Activated CD4-positive, alpha-beta T cell treated with anti-CD3 and anti-CD28 coated beads, Interleukin-2, amount 10 ng/mL, durations not matched to agents 7 days and 5 days (primary cell): ENCODE measurements at regions not wholly inside any gene's neighbourhood (a gene's known extent, or its start where the extent isn't known, plus 50 kb on each side); places are given as distances from the start of the nearest gene placed in this dataset.

ENCODE experiments used
- CTCF ChIA-PET: fragments of 350-600 bp; sonication (Branson Sonifier 250); formaldehyde crosslinking; loops from one replicate; lab custom pipeline; 2021; ENCODE audit warnings: antibody characterized with exemption; lab: Charles Lee
- POLR2A ChIA-PET: fragments of 350-600 bp; sonication (Branson Sonifier 250); formaldehyde crosslinking; loops from one replicate; lab custom pipeline; 2021; ENCODE audit warnings: antibody characterized with exemption; lab: Charles Lee
- DNase-seq: peaks from one replicate; pipeline ENCODE4 v3.0.0-alpha.2; 2020
- H3K27ac Mint-ChIP-seq: one replicate; pipeline ENCODE4 v1.8.0; 2021; ENCODE audit warnings: mild to moderate bottlenecking, moderate library complexity, mixed read lengths
- H3K27me3 Mint-ChIP-seq: one replicate; pipeline ENCODE4 v1.8.0; 2021; ENCODE audit warnings: mixed read lengths
- H3K36me3 Mint-ChIP-seq: one replicate; pipeline ENCODE4 v1.8.0; 2021; ENCODE audit warnings: low read depth, mixed read lengths
- H3K4me1 Mint-ChIP-seq: one replicate; pipeline ENCODE4 v1.8.0; 2021; ENCODE audit warnings: mixed read lengths
- H3K4me3 Mint-ChIP-seq: one replicate; pipeline ENCODE4 v1.8.0; 2021; ENCODE audit warnings: mild to moderate bottlenecking, moderate library complexity, mixed read lengths
- H3K9me3 Mint-ChIP-seq: one replicate; pipeline ENCODE4 v1.8.0; 2021; ENCODE audit warnings: mixed read lengths

DNA sequence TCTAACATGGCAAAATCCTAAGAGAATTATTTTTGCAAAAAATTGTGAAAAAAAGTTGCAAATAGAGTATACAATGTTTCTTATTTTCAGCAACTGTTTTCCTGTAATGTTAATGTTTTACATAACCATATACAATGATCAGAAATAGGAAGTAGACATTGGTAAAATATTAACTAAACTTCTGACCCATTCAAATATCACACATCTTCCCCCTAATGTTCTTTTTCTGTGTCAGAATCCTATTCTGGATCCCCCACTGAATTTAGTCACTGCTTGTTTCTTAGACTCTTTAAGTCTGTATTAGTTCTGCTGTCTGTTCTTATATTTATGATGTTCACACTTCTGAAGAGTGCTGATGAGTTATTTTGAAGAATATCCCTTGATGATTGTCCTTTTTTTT lies 62.0 kb downstream of the HFE start:
- Mint-ChIP-seq H3K9me3 (no peaks in the 10 kb centered on the region), H3K36me3 (no peaks in the 10 kb centered on the region), H3K27ac (no peak overlapping the region), H3K4me3 (no peak overlapping the region), H3K4me1 (peaks cover 13% of the 10 kb centered on the region), H3K27me3 (no peaks in the 10 kb centered on the region)
- ChIA-PET POLR2A (no interaction called here), CTCF (no interaction called here)
- no peak for DNase-seq

DNA sequence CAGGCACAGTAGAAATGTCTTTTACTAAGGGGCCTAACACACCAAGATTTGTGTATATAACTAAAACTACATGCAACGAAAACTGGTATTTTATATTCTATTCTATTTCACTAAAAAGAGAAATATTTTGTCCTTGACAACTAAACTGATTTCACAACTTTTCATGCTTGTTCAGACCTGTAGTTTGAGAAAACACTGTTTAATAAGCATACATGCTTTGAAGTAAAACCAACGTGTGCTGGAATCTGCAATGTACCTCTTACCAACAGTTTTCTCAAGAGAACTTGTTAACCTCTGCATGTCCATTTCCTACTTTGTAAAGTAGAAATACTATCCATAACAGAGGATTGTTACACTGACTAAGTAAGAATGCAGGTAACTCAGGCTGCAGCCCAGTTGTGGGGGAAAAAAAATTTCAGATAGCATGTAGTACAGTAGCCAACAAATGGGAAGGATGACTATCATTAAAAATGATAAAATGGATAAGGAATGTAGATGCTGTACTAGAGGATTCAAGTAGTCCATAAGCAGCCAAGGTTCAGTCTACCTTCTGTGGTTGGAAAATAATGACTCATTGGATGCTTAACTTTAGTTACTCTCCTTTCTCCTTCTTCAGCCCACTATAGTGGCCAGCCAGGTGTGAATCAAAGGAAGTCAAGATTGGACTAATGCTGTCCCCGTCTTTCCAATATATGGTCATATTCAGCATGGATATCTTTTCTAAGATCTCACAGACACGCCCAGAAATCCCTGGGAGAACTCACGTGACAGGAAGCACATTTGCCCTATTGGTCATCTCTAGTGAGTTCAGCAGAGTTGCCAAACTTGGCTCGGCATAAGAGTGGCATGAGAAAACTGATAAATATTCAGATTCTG lies 65.2 kb downstream of the HFE start:
- H3K36me3 Mint-ChIP-seq = peaks cover 4% of the 10 kb centered on the region
- CTCF ChIA-PET = interaction anchor here (0.7 to 1.0 kb wide), 2 partner anchors 11 to 28 kb away, joined by 3 read pairs; a partner anchor contains a TSS
- no peak for DNase-seq
- H3K4me1 Mint-ChIP-seq = peaks cover 23% of the 10 kb centered on the region
- H3K9me3 Mint-ChIP-seq = no peaks in the 10 kb centered on the region
- H3K4me3 Mint-ChIP-seq = no peak overlapping the region
- no peak overlapping the region for H3K27ac Mint-ChIP-seq
- POLR2A ChIA-PET = interaction anchor here (0.6 kb wide), 1 partner anchor 28 kb away, joined by 3 read pairs; no protein-coding TSS in a partner anchor
- peaks cover 3% of the 10 kb centered on the region for H3K27me3 Mint-ChIP-seq

DNA sequence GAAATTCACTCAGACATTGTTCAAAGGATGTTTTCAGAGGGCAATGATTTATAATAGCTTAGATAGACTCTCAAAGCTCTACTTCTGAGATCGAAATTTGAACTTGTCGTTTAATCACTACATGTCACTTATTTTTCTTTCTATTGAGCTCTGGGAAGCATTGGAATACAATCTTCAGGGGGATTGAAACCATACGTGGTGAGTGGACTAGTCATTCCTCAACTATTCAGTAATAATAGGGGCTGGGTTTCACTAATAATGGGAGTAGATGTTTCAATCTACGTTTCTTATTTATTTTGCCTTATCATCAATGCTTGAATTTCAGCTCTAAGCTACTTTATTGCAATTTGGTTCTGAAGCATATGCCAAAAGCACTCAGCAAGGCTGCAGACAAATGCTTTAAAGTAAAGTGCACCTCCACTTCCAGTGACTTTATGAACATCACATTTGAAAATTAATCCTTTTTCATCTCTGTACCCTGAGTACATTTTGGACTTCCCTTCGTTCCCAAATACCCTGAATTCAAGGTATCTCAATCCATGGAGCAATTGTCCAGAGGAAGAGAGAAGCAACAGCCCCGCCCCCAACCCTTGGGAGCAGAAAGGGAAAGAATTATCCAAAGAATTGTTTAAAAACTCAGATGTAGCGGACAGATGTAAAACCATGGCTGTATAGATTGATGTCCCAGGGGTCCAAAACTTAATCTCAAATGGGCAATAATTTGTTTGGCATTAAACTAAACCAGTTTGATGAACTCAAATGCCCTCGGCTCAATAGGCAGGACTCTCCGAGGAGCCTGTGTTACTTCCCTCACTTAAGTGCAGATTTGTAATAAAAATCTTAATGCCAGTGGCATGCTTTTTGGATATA lies 68.1 kb downstream of the HFE start:
- Mint-ChIP-seq H3K27me3 (peaks cover 3% of the 10 kb centered on the region), H3K4me3 (peak overlapping the region; percentile 92), H3K4me1 (peaks cover 29% of the 10 kb centered on the region), H3K27ac (peak overlapping the region; percentile 97), H3K36me3 (peaks cover 12% of the 10 kb centered on the region), H3K9me3 (no peaks in the 10 kb centered on the region)
- CTCF ChIA-PET = interaction anchor here (0.6 to 3.6 kb wide), 5 partner anchors 13 to 129 kb away, joined by 3 to 20 read pairs (median 3); a partner anchor contains a TSS
- DNase-seq = no peak
- POLR2A ChIA-PET = interaction anchor here (0.5 to 6.5 kb wide), 9 partner anchors 22 to 112 kb away, joined by 3 to 499 read pairs (median 18); a partner anchor contains a TSS

DNA sequence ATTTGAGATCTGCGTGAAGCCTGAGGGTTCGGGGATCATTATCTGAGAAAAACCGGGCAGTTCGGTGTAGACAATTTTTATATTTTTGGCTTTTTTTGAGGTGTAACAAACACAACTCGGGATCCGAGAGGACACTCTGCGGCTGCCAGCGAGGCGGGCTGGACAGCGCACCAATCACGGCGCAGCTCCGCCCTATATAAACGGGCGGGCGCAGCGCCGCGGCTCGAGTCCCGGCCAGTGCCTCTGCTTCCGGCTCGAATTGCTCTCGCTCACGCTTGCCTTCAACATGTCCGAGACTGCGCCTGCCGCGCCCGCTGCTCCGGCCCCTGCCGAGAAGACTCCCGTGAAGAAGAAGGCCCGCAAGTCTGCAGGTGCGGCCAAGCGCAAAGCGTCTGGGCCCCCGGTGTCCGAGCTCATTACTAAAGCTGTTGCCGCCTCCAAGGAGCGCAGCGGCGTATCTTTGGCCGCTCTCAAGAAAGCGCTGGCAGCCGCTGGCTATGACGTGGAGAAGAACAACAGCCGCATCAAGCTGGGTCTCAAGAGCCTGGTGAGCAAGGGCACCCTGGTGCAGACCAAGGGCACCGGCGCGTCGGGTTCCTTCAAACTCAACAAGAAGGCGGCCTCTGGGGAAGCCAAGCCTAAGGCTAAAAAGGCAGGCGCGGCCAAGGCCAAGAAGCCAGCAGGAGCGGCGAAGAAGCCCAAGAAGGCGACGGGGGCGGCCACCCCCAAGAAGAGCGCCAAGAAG lies 69.0 kb downstream of the HFE start:
- peak; percentile 90 for DNase-seq
- peaks cover 39% of the 10 kb centered on the region for H3K4me1 Mint-ChIP-seq
- POLR2A ChIA-PET = interaction anchor here (0.5 to 6.5 kb wide), 19 partner anchors 16 to 1682 kb away, joined by 3 to 499 read pairs (median 15); a partner anchor contains a TSS
- H3K36me3 Mint-ChIP-seq = peaks cover 13% of the 10 kb centered on the region
- H3K4me3 Mint-ChIP-seq = peak overlapping the region; percentile 92
- peaks cover 3% of the 10 kb centered on the region for H3K27me3 Mint-ChIP-seq
- peak overlapping the region; percentile 97 for H3K27ac Mint-ChIP-seq
- no peaks in the 10 kb centered on the region for H3K9me3 Mint-ChIP-seq
- CTCF ChIA-PET = interaction anchor here (0.6 to 4.7 kb wide), 8 partner anchors 14 to 130 kb away, joined by 3 to 20 read pairs (median 4); a partner anchor contains a TSS

DNA sequence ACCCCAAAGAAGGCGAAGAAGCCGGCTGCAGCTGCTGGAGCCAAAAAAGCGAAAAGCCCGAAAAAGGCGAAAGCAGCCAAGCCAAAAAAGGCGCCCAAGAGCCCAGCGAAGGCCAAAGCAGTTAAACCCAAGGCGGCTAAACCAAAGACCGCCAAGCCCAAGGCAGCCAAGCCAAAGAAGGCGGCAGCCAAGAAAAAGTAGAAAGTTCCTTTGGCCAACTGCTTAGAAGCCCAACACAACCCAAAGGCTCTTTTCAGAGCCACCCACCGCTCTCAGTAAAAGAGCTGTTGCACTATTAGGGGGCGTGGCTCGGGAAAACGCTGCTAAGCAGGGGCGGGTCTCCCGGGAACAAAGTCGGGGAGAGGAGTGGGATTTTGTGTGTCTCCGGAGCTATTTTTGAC lies 69.6 kb downstream of the HFE start:
- DNase-seq = peak; percentile 80
- Mint-ChIP-seq H3K4me1 (peaks cover 42% of the 10 kb centered on the region), H3K36me3 (peaks cover 13% of the 10 kb centered on the region), H3K27me3 (peaks cover 3% of the 10 kb centered on the region), H3K27ac (peak overlapping the region; percentile 97), H3K4me3 (peak overlapping the region; percentile 92), H3K9me3 (no peaks in the 10 kb centered on the region)
- ChIA-PET CTCF (interaction anchor here (1.0 to 4.7 kb wide), 5 partner anchors 11 to 94 kb away, joined by 3 to 20 read pairs (median 7); a partner anchor contains a TSS), POLR2A (interaction anchor here (0.6 to 6.5 kb wide), 23 partner anchors 10 to 1681 kb away, joined by 3 to 499 read pairs (median 13); a partner anchor contains a TSS)

DNA sequence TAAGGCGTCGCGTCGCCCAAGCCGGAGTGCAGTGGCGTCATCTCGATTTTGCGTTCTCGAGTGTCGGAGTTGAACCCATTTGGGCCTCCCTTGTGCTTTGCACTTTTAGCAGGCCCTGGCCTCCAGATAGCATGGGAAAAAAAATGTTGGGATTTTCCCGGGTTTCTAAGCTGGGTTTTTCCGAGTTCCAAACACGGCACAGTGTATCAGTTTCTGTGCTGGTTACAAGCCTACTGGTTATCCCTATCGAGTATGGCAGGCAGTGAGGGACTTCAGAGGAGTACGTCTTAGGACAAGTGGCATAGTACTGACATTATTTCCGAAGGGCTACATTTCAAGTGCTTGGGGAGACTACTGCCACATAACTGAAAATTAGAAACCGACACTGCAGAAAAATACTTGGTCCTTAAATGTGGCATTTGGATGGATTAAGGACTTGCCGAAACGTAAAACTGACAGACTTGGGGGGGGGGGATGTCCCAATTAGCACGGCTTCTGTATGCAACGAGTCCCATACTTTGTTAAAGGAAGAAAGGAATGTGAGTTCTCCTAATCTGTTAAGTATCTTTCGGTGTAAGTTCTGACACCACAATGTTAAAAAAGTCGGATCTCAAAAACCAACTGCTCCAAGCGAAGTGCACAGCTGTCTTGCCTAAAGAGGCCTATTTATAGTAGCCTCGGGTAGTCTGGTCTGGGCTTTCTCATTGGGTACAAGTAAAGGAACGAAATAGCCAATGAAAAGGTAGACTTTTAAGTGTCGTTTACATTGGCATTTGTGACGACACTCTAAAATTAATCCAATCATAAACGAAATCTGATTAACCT lies 70.2 kb downstream of the HFE start:
- Mint-ChIP-seq H3K4me3 (peak overlapping the region; percentile 92), H3K36me3 (peaks cover 13% of the 10 kb centered on the region), H3K27me3 (peaks cover 3% of the 10 kb centered on the region), H3K9me3 (no peaks in the 10 kb centered on the region), H3K4me1 (peaks cover 48% of the 10 kb centered on the region), H3K27ac (peak overlapping the region; percentile 97)
- CTCF ChIA-PET = interaction anchor here (0.6 to 4.7 kb wide), 10 partner anchors 11 to 132 kb away, joined by 3 to 20 read pairs (median 6); a partner anchor contains a TSS
- POLR2A ChIA-PET = interaction anchor here (0.6 to 6.5 kb wide), 31 partner anchors 10 to 1680 kb away, joined by 3 to 499 read pairs (median 8); a partner anchor contains a TSS
- peak; percentile 89 for DNase-seq

DNA sequence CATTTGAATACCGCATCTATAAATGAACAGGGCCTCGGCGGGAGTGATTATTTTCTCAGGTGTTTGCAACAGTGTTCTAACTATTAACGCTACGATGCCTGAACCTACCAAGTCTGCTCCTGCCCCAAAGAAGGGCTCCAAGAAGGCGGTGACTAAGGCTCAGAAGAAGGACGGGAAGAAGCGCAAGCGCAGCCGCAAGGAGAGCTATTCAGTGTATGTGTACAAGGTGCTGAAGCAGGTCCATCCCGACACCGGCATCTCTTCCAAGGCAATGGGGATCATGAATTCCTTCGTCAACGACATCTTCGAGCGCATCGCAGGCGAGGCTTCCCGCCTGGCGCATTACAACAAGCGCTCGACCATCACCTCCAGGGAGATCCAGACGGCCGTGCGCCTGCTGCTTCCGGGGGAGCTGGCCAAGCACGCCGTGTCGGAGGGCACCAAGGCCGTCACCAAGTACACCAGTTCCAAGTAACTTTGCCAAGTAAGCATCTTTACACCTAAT lies 70.9 kb downstream of the HFE start:
- ChIA-PET CTCF (interaction anchor here (0.7 to 4.7 kb wide), 7 partner anchors 25 to 132 kb away, joined by 4 to 19 read pairs (median 6); a partner anchor contains a TSS), POLR2A (interaction anchor here (0.6 to 6.5 kb wide), 30 partner anchors 10 to 1714 kb away, joined by 3 to 499 read pairs (median 8); a partner anchor contains a TSS)
- H3K36me3 Mint-ChIP-seq = peaks cover 15% of the 10 kb centered on the region
- DNase-seq = peak; percentile 92
- peaks cover 45% of the 10 kb centered on the region for H3K4me1 Mint-ChIP-seq
- H3K27me3 Mint-ChIP-seq = peaks cover 3% of the 10 kb centered on the region
- peak overlapping the region; percentile 92 for H3K4me3 Mint-ChIP-seq
- peak overlapping the region; percentile 97 for H3K27ac Mint-ChIP-seq
- no peaks in the 10 kb centered on the region for H3K9me3 Mint-ChIP-seq

DNA sequence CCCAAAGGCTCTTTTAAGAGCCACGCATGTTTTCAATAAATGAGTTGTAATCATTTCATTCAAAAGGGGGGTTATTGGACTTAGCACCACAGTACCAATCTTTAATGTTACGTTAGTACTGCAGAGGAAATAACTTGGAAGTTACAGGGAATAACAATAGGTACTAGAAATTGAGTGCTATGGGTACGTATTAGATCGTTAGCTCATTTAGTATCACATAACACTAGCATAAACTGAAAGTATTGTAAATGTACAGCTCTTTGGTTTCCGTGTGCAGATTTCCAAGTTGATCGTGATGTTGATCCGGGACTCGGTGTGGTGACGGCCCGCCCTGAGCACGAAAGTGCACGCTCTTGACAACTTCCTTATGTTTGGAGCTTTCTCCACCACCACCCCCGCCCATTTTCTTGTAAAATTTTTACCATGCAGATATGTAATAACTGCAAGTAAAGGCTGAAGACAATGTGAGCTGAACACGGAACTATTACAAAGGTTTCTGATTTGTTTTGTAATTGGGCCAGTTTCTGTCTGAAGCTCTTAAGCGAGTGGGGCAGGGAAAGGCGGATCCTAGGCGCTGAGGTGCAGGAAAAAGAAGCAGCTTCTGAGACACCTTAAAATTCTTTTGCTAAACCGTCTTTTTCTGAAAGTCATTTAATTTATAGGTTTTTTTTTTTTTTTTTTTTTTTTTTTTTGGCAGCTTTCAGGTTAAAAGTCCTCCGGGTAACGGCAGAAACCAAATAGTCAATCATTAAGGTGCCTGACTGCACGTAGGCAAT lies 71.5 kb downstream of the HFE start:
- H3K4me1 Mint-ChIP-seq = peaks cover 50% of the 10 kb centered on the region
- peak; percentile 80 for DNase-seq
- ChIA-PET POLR2A (interaction anchor here (0.7 to 6.5 kb wide), 29 partner anchors 9 to 1714 kb away, joined by 3 to 499 read pairs (median 8); a partner anchor contains a TSS), CTCF (interaction anchor here (0.6 to 4.7 kb wide), 10 partner anchors 14 to 133 kb away, joined by 3 to 19 read pairs (median 6); a partner anchor contains a TSS)
- peaks cover 3% of the 10 kb centered on the region for H3K27me3 Mint-ChIP-seq
- peak overlapping the region; percentile 92 for H3K4me3 Mint-ChIP-seq
- H3K36me3 Mint-ChIP-seq = peaks cover 21% of the 10 kb centered on the region
- peak overlapping the region; percentile 97 for H3K27ac Mint-ChIP-seq
- H3K9me3 Mint-ChIP-seq = no peaks in the 10 kb centered on the region

DNA sequence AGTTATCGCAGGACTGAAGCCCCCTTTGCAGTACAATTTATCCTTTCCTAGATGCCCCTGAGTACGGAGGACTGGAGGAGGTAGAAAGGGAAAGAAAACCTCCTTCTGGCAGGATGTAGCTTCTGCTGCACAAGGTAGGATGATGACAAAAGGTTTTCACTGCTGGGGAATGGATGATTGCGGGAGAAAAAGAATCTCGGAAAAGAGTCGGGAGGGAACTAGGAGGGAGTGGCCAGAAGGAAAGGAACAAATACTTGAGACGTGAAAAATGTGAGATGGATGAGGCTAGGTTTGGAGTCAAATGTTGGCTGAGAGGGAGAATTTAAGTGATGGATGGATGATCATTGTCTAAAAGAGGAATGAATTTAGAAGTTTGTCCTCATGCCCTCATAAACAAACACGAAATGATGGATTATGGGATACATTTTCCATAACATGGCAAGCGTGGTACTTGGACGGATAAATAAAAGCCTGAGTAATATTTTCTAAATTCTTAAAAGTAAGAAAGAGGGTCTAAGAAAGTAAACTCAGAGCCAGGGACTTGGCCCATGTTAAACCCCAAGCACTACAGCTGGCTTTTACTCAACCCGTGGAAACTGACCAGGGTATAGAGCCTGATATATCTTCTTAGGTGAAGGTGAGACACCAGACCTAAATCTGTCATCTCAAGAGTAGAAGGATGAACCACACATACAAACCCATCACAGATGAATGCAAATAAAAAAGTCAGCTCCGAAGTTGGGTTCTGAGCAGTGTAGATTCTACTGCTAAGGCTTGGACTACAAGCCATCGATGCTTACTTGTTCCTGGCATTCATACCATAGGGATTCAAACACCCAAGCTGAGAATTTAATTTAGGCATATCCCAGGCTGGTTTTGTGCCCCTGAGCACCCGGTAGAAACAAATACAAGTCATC lies 72.4 kb downstream of the HFE start:
- Mint-ChIP-seq H3K27ac (peak overlapping the region; percentile 97), H3K36me3 (peaks cover 27% of the 10 kb centered on the region), H3K27me3 (peaks cover 3% of the 10 kb centered on the region), H3K4me1 (peaks cover 54% of the 10 kb centered on the region), H3K9me3 (no peaks in the 10 kb centered on the region), H3K4me3 (peak overlapping the region; percentile 92)
- CTCF ChIA-PET = interaction anchor here (0.6 to 4.7 kb wide), 12 partner anchors 9 to 1232 kb away, joined by 3 to 19 read pairs (median 5); a partner anchor contains a TSS
- POLR2A ChIA-PET = interaction anchor here (0.7 to 6.5 kb wide), 25 partner anchors 8 to 1652 kb away, joined by 3 to 499 read pairs (median 8); a partner anchor contains a TSS
- peak; percentile 31 for DNase-seq
